ENCODE measurements at regions not wholly inside any gene's neighbourhood (a gene's known extent, or its start where the extent isn't known, plus 50 kb on each side); places are given as distances from the start of the nearest gene placed in this dataset.

DNA sequence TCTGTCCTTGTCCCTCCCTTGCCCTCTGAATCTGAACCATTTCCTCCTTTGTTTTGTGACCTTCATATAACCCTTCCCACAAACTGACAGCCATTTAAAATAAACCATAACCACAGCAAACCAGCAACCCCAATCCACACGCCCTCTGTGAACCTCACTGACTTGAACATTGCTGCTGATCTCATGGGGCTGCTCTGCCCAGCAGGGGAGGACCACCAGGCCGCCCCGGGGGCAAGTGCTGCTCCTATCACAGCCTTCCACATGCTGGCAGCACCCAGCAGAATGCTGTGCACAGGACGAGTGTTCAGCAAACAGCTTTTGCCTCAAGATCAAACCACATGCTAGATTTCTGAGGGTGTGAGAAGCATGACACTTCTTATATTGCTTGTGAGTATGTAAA, 73.9 kb upstream of the UXS1 start:
- Histone ChIP-seq H2AFZ (ENCODE audit: low read depth, low read length, poor library complexity, severe bottlenecking) (no peak overlapping the region), H3K4me2 (ENCODE audit: low read length) (no peak overlapping the region), H3K79me2 (ENCODE audit: insufficient read depth, low read length) (no peaks in the 10 kb centered on the region), H4K20me1 (ENCODE audit: insufficient read depth) (no peaks in the 10 kb centered on the region), H3K4me3 (replicated peaks in 1 of 2; ENCODE audit: low read depth in 1 of 2, low read length in 2 of 2) (no peak overlapping the region), H3K27ac (ENCODE audit: low read depth, low read length) (no peak overlapping the region), H3K9ac (ENCODE audit: low read length) (no peak overlapping the region), H3K4me1 (ENCODE audit: control insufficient read depth in 1 of 2, insufficient read depth in 2 of 2, low read length in 2 of 2) (peaks cover 0 to 10% of the 10 kb centered on the region in 2 experiments; a peak in 1 of 4 replicates), H3K9me3 (ENCODE audit: control insufficient read depth in 1 of 2, insufficient read depth in 1 of 2, low read depth in 1 of 2, low read length in 2 of 2) (no peaks in the 10 kb centered on the region), H3K27me3 (ENCODE audit: insufficient read depth, low read length) (no peaks in the 10 kb centered on the region), H3K9me2 (ENCODE audit: insufficient read depth) (no peaks in the 10 kb centered on the region), H3K36me3 (ENCODE audit: control insufficient read depth in 1 of 2, insufficient read depth in 2 of 2, low read length in 2 of 2) (no peaks in the 10 kb centered on the region)
- intact Hi-C loops (cut with micrococcal nuclease): loop anchor here (10.0 kb wide), 1 partner anchor 317 kb away; no protein-coding TSS in a partner anchor
- ChIA-PET CTCF (no interaction called here), POLR2A (no interaction called here), RAD21 (ENCODE audit: low non-redundant PET in 1 of 2, low total read pairs in 2 of 2, uncharacterized antibody in 2 of 2, unreplicated experiment in 2 of 2) (no interaction called here)
- DNase-seq (ENCODE audit: low read depth, low spot score) (no peak), ATAC-seq (no peak)
- BruUV-seq (replicated peaks): no TSS peak
- TF ChIP-seq ATF3 (IDR thresholded peaks at IDR 0.05): no peak
- TF ChIP-seq POLR2AphosphoS5 (IDR thresholded peaks at IDR 0.05; ENCODE audit: low read depth, low read length): no peak
- TF ChIP-seq ZBTB33 (IDR thresholded peaks at IDR 0.05; ENCODE audit: extremely low read depth, insufficient replicate concordance, low read length): no peak
- no peak for TF ChIP-seq ELF1 (IDR thresholded peaks at IDR 0.05; ENCODE audit: borderline replicate concordance, low read depth)
- TF ChIP-seq REST (IDR thresholded peaks at IDR 0.05; ENCODE audit: low read depth): no peak
- no peak for TF ChIP-seq CBX3 (IDR thresholded peaks at IDR 0.05; ENCODE audit: low read depth)
